RPMI8226 (cell line): ENCODE measurements at regions not wholly inside any gene's neighbourhood (a gene's known extent, or its start where the extent isn't known, plus 50 kb on each side); places are given as distances from the start of the nearest gene placed in this dataset.

Source experiments
- DNase-seq: peaks from one replicate; pipeline ENCODE4 v3.0.0-alpha.2; 2015

DNA sequence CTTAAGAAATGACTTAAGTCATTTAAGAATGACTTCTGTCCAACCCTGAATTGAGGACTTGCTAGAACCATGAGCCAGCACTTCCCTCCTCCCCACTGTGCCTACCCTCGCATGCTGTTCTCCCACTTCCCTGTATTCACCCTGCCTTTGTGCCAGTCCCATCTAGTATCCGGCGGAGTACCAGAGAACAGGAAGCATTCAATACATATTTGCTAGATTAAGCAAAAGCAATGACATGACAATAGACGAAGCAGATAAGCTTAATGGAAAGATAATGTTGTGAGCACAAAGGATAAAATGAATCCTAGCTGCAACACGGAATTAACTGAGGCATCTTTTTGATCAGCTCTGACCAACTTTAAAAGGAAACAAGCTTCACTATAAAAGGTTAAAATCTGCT, 328.5 kb downstream of the TDRD15 start:
- DNase-seq = no peak

- DNase-seq = no peak
Observed at GRCh38 chr2:21452678-21453077, 328.9 kb downstream of the TDRD15 start.

DNA sequence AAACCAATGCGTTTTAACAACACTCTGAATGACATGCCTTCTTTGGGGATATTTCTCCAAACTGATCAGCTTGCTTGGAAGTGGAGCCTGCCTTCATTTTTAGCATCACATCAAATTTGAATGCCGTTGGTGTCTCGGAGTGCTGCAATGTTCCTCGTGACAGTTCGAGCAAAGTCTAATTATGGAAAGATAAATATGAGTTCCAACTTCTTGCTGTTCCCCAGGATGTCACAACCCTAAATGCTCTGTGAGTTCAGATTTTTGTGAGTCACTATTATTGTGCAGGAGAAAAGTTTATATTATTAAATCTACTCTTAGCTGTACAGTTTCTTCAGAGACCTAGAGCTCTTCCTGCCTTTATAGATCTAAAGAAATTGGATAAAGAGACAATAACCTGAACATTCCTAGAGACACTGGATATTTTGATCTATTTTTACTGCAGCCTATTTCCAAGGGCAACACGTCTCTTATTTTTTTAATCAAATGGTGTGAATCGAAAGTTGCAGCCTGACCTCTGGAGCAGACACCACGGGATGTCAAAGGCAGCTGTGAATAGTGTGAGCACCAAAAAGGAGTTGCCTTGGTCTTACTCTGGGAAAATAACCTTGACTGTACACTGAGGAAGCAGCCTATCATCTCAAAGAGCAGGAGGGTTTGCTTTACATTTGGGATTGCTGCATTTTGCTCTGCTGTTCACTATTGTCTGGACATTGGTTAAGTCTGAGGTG, 330.1 kb downstream of the TDRD15 start:
- no peak for DNase-seq

DNA sequence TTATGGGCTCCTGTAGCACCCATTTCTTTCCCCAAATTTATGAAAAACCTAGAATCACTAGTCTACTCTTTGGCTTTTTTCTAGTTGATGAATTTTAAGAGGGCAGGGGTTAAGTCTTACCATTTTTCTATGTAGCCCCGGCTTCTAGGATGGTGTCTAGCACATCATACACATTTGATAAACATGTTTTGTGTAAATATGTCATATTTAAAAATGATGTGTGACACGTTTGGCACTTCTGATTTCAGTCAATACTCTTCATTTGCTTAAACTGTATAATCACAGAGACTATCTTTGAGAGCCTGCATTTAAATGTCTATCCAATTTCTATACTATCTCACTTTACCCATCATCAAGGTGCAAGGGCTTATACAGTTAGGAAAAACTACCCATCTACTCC, 331.1 kb downstream of the TDRD15 start:
- DNase-seq = no peak

GRCh38 chr2:21461754-21462240, 338.0 kb downstream of the TDRD15 start:
- DNase-seq = no peak

GRCh38 chr2:21466341-21466927, 342.7 kb downstream of the TDRD15 start:
- DNase-seq = no peak

DNA sequence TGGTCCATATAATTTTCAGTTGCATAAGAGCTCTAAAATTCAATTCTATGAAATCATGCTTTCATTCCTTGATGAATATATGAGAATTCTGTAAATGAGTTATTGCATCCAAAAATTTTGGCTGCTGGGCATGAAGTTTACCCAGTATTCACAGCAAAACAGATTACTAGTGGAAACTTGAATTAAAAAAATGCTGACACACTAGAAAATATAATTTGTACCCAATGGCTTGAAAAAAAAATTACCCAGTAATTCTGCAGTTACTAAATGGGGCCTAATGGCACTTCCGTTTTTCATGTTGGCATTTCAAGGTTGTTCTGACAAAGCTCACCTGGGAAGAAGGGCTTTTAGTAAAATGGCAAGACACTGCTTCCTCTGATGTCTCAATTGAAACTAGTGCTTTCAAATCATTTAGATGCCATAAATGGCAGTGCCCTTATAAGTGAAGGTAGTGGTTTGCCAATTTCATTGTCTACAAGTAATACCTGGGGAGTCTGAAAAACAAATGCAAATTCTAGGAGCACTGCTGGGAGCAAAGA, 343.6 kb downstream of the TDRD15 start:
- DNase-seq = no peak

- DNase-seq = no peak
Observed at GRCh38 chr2:21467910-21468309, 344.1 kb downstream of the TDRD15 start.

GRCh38 chr2:21468624-21469023, 344.9 kb downstream of the TDRD15 start:
- no peak for DNase-seq

- no peak for DNase-seq
Observed at GRCh38 chr2:21469158-21469557, 345.4 kb downstream of the TDRD15 start.

DNA sequence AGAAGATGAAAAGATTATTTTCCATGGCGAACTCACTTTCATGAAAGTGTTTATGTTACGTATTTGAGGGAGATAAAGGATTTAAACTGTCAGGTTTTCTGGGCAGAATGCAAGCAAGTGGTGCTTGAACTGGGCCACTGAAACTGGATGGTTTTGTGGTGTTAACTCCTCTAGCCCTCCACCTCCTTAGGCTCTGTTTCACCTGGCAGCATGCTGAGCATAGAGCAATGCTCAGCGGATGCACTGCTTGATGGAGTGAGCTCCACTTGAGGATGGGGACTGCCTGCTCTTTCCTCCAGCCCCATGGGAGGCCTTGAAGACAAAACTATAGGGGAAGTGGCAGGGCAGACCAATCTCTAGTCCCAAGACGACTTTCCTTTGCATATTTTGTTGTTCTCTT, 345.8 kb downstream of the TDRD15 start:
- no peak for DNase-seq

GRCh38 chr2:21480162-21480561, 356.4 kb downstream of the TDRD15 start:
- DNase-seq = no peak

- DNase-seq = no peak
Observed at GRCh38 chr2:21484643-21485042, 360.9 kb downstream of the TDRD15 start.

DNA sequence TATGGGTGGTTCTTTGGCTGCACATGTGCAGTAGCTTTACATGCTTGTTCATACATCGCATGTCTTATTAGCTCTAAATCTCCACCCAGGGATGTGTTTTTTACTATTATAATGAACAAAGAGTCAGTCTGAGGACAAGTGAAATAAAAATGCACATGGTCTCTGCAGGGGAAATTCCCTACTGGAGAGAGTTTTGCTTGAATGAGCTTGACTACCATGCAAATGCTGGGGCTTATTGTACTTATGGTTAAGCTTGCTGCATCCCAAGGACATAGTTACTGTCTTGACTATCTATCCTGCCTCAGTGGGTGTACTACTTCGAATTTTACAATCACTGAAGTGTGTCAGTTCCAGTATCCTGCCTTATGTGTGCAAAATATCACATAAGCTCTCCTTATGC, 362.7 kb downstream of the TDRD15 start:
- no peak for DNase-seq

DNA sequence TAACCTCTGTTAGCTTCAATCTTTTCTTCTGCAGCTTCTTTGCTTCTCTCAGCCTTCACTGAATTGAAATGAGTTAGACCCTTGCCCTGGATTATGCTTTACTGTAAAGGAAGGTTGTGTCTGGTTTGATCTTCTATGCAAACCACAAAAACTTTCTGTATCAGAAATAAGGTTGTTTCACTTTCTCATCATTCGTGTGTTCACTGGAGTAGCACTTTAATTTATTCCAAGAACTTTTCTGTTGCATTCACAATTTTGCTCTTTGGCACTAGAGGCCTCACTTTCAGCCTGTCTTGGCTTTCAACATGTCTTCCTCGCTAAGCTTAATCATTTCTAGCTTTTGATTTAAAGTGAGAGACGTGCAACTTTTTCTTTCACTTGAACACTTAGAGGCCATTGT, 365.3 kb downstream of the TDRD15 start:
- no peak for DNase-seq

GRCh38 chr2:21498016-21498415, 374.2 kb downstream of the TDRD15 start:
- DNase-seq = no peak

DNA sequence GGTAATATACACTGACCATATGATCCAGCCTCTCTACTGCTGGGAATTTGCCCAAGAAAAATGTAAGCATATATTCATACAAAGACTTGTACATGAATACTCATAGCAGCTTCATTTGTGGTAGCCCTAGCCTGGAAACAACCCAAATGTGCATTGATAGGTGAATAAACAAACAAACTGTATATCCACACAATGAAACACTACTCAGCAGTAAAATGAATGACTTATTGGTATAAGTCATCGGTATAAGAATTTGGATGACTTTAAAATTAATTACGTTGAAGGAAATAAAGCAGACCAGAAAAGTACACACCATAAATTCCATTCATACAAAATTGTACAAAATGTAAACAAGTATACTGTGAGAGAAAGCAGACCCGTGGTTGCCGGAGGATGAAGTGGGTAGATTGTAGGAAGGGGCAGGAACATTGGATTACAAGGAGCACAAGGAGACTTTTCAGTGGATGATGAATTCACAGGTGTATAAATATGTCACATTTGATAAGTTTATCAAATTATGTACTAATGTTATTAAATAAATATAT, 376.7 kb downstream of the TDRD15 start:
- DNase-seq = no peak

GRCh38 chr2:21501376-21502027, 377.7 kb downstream of the TDRD15 start:
- DNase-seq = no peak

DNA sequence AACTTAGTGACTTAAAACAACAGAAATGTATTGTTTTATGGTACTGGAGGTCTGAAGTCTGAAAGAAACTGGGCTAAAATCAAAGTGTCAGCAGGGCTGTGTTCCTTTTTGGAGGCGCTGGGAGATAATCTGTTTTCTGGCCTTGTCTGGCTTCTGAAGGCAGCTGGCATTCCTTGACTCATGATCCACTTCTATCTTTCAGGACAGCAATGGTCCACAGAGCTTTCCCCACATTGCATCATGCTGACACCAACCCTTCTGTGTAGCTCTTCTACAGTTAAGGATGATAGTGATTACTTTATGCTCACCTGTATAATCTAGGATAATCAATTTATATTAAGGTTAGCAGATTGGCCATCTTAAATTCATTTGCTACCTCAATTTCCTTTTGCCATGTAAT, 392.1 kb downstream of the TDRD15 start:
- DNase-seq = no peak

GRCh38 chr2:21519412-21519811, 395.6 kb downstream of the TDRD15 start:
- DNase-seq = no peak

DNA sequence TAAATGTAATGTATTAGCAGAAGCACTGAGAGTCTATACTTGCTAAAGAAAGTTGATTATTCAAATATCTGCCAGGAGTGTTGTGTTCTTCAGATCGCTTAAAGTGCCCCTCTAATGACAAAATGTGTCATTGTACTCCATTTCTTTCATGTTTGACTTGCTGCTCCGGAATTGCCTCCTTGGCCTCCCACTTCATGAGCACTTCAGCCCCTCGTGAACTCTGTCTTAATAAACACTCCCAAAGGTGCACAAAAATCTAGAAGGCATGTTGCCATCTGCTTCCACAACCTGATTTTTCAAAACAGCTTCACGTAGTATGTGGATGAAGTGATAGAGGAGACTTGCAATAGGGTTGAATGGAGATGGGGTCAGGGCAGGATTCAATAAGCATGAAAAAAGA, 396.1 kb downstream of the TDRD15 start:
- DNase-seq = no peak

- no peak for DNase-seq
Observed at GRCh38 chr2:21535826-21536225, 412.1 kb downstream of the TDRD15 start.

DNA sequence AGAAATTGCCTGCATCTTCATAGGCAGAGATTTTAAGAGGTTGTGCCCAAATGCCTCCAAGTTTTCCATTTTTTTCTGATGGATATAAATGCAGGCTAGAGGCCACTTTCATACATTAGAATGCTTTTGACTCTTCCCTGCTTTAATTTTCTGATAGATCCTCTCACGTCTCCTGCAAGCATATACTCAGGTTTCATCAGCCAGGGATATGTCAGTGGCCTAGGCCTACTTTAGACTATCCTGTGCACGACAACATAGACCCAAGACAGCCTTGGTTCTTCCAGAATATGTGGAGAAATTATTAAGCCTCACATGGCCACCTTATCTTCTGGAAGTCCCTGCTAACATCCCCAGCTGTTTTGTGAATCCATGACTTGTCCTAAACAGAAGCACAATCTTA, 415.9 kb downstream of the TDRD15 start:
- no peak for DNase-seq

GRCh38 chr2:21543630-21544029, 419.9 kb downstream of the TDRD15 start:
- no peak for DNase-seq
